PFSK-1 (cell line): ENCODE measurements at regions not wholly inside any gene's neighbourhood (a gene's known extent, or its start where the extent isn't known, plus 50 kb on each side); places are given as distances from the start of the nearest gene placed in this dataset.

Experiments used
- FOXP2 ChIP-seq: optimal IDR thresholded peaks from 2 replicates; pipeline ENCODE3; 2011; ENCODE audit warnings: borderline replicate concordance, control low read depth, inconsistent platforms; ENCODE audit not compliant: insufficient read depth; ENCODE audit errors: extremely low read length, extremely low read depth
- POLR2AphosphoS5 ChIP-seq: IDR thresholded peaks from 2 replicates; pipeline ENCODE4 v1.6.1; 2012; ENCODE audit warnings: low read depth, mild to moderate bottlenecking, control low read depth, low read length, moderate library complexity
- SIN3A ChIP-seq: IDR thresholded peaks from 2 replicates; pipeline ENCODE4 v1.6.1; 2012; ENCODE audit warnings: mild to moderate bottlenecking, low read length, moderate library complexity, borderline replicate concordance; ENCODE audit not compliant: insufficient read depth
- TAF1 ChIP-seq: IDR thresholded peaks from 2 replicates; pipeline ENCODE4 v1.6.1; 2012; ENCODE audit warnings: low read length, control low read depth, borderline replicate concordance; ENCODE audit not compliant: insufficient read depth
- TF ChIP-seq, protein P1 (sequence below), 2 experiments: IDR thresholded peaks; 2 replicates each; pipeline versions ENCODE4 v1.6.1 to v1.8.0; 2011 to 2012; ENCODE audit warnings: low read depth in 2 of 2, low read length in 2 of 2, control low read depth in 1 of 2, inconsistent platforms in 1 of 2, mild to moderate bottlenecking in 1 of 2, moderate library complexity in 1 of 2; ENCODE audit not compliant: insufficient read depth in 1 of 2

DNA sequence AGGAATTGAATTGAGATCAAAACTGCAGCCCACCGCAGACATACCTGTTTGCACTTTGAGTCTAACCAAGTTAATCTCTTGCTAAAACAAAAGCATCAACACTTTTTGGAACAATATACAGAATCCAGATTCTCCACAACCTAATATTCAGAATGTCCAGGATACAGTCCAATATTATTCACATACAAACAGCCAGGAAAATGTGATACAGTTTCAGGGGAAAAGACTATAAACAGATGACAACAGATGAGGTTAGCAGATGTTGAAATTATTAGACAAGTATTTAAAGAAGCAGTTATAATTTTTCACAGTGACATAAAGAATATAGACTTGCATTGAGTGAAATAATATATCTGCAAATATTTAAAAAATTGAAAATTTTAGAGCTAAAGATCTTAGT, 678.1 kb upstream of the CXADR start:
- TF ChIP-seq, protein P1, sequence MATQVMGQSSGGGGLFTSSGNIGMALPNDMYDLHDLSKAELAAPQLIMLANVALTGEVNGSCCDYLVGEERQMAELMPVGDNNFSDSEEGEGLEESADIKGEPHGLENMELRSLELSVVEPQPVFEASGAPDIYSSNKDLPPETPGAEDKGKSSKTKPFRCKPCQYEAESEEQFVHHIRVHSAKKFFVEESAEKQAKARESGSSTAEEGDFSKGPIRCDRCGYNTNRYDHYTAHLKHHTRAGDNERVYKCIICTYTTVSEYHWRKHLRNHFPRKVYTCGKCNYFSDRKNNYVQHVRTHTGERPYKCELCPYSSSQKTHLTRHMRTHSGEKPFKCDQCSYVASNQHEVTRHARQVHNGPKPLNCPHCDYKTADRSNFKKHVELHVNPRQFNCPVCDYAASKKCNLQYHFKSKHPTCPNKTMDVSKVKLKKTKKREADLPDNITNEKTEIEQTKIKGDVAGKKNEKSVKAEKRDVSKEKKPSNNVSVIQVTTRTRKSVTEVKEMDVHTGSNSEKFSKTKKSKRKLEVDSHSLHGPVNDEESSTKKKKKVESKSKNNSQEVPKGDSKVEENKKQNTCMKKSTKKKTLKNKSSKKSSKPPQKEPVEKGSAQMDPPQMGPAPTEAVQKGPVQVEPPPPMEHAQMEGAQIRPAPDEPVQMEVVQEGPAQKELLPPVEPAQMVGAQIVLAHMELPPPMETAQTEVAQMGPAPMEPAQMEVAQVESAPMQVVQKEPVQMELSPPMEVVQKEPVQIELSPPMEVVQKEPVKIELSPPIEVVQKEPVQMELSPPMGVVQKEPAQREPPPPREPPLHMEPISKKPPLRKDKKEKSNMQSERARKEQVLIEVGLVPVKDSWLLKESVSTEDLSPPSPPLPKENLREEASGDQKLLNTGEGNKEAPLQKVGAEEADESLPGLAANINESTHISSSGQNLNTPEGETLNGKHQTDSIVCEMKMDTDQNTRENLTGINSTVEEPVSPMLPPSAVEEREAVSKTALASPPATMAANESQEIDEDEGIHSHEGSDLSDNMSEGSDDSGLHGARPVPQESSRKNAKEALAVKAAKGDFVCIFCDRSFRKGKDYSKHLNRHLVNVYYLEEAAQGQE (IDR thresholded peaks at IDR 0.05; ENCODE audit: insufficient read depth in 1 of 2, low read depth in 2 of 2, low read length in 2 of 2) = no peak
- TF ChIP-seq POLR2AphosphoS5 (no peak), SIN3A (no peak), TAF1 (no peak), FOXP2 (no peak)
